GM23338 (cell line): ENCODE measurements at regions not wholly inside any gene's neighbourhood (a gene's known extent, or its start where the extent isn't known, plus 50 kb on each side); places are given as distances from the start of the nearest gene placed in this dataset.
"Not testable (repeated sequence)": the region's sequence is repeated elsewhere in the genome, so short reads cannot be mapped to it uniquely, and the experiment has no call there.

Experiments
- ATAC-seq: fragments of 200-7000 bp; cut with Tn5 transposase; 3 replicates; pipeline ENCODE4 v1.9.1; 2020
- DNase-seq: peaks from one replicate; pipeline ENCODE4 v3.0.0-alpha.2; 2015; ENCODE audit warnings: low spot score
- H2AFZ ChIP-seq: fragments of 200-600 bp; sonication (generic); 2 replicates; pipeline ENCODE4 v1.8.0; 2016; ENCODE audit warnings: antibody characterized with exemption, mild to moderate bottlenecking, moderate library complexity
- H3F3A ChIP-seq: fragments of 200-600 bp; sonication (generic); replicated peaks from 2 replicates; pipeline ENCODE4 v1.8.0; 2017; ENCODE audit warnings: antibody characterized with exemption, mixed run types, low read depth
- H3K27ac ChIP-seq: fragments of 200-600 bp; sonication (generic); 2 replicates; pipeline ENCODE4 v1.6.1; 2016; ENCODE audit warnings: low read depth
- H3K27me3 ChIP-seq: fragments of 200-600 bp; sonication (generic); 2 replicates; pipeline ENCODE4 v1.8.0; 2016; ENCODE audit warnings: mild to moderate bottlenecking, mixed run types, moderate library complexity; ENCODE audit not compliant: insufficient read depth
- H3K36me3 ChIP-seq: fragments of 200-600 bp; sonication (generic); 2 replicates; pipeline ENCODE4 v1.8.0; 2016; ENCODE audit warnings: mild to moderate bottlenecking; ENCODE audit not compliant: insufficient read depth
- H3K4me1 ChIP-seq: fragments of 200-600 bp; sonication (generic); 2 replicates; pipeline ENCODE4 v1.8.0; 2016; ENCODE audit warnings: mild to moderate bottlenecking, moderate library complexity; ENCODE audit not compliant: insufficient read depth
- H3K4me2 ChIP-seq: fragments of 200-600 bp; sonication (generic); 2 replicates; pipeline ENCODE4 v1.7.1; 2017; ENCODE audit warnings: mixed run types
- H3K4me3 ChIP-seq: fragments of 200-600 bp; sonication (generic); 2 replicates; pipeline ENCODE4 v1.6.1; 2016; ENCODE audit warnings: mixed run types
- H3K79me2 ChIP-seq: fragments of 200-600 bp; sonication (generic); replicated peaks from 2 replicates; pipeline ENCODE4 v1.8.0; 2017; ENCODE audit warnings: mild to moderate bottlenecking; ENCODE audit not compliant: insufficient read depth
- H3K9me2 ChIP-seq: fragments of 200-600 bp; sonication (generic); 2 replicates; pipeline ENCODE4 v1.8.0; 2017; ENCODE audit not compliant: insufficient read depth
- H4K20me1 ChIP-seq: fragments of 200-600 bp; sonication (generic); replicated peaks from 2 replicates; pipeline ENCODE4 v1.8.0; 2017; ENCODE audit warnings: mild to moderate bottlenecking; ENCODE audit not compliant: insufficient read depth
- H3K27ac Mint-ChIP-seq: 2 replicates; pipeline ENCODE4 v1.8.0; 2020; ENCODE audit warnings: inconsistent platforms, mild to moderate bottlenecking, moderate library complexity, mixed read lengths
- H3K27me3 Mint-ChIP-seq: 3 replicates; pipeline ENCODE4 v1.8.0; 2022; ENCODE audit warnings: low read depth, mild to moderate bottlenecking, moderate library complexity, mixed read lengths, inconsistent platforms; ENCODE audit not compliant: insufficient read depth, poor library complexity
- H3K36me3 Mint-ChIP-seq: 3 replicates; pipeline ENCODE4 v1.8.0; 2021; ENCODE audit warnings: low read depth, mild to moderate bottlenecking, inconsistent platforms, moderate library complexity, mixed read lengths
- H3K4me1 Mint-ChIP-seq: 3 replicates; pipeline ENCODE4 v1.8.0; 2020; ENCODE audit warnings: mild to moderate bottlenecking, inconsistent platforms, mixed read lengths
- H3K4me3 Mint-ChIP-seq: 3 replicates; pipeline ENCODE4 v1.8.0; 2021; ENCODE audit warnings: moderate library complexity, mild to moderate bottlenecking, inconsistent platforms, mixed read lengths
- H3K9me3 Mint-ChIP-seq: 3 replicates; pipeline ENCODE4 v1.8.0; 2020; ENCODE audit warnings: moderate library complexity, mild to moderate bottlenecking, inconsistent platforms, mixed read lengths
- CREB1 ChIP-seq: fragments of 250-450 bp; sonication (Bioruptor Pico); IDR thresholded peaks from 2 replicates; pipeline ENCODE4 v1.5.0; 2020; ENCODE audit warnings: low read depth, mild to moderate bottlenecking, moderate library complexity
- EZH2phosphoT487 ChIP-seq: fragments of 200-600 bp; sonication (generic); IDR thresholded peaks from one replicate; pipeline ENCODE4 v1.8.1; 2018; ENCODE audit warnings: antibody characterized with exemption; ENCODE audit not compliant: unreplicated experiment
- JUNB ChIP-seq: IDR thresholded peaks from one replicate; pipeline ENCODE4 v1.6.1; 2016; ENCODE audit warnings: antibody characterized with exemption; ENCODE audit not compliant: unreplicated experiment
- POLR2AphosphoS5 ChIP-seq: IDR thresholded peaks from 2 replicates; pipeline ENCODE4 v1.6.1; 2016; ENCODE audit warnings: antibody characterized with exemption, low read depth
- REST ChIP-seq: IDR thresholded peaks from one replicate; pipeline ENCODE4 v1.6.1; 2018; ENCODE audit warnings: antibody characterized with exemption; ENCODE audit not compliant: unreplicated experiment
- STAT1 ChIP-seq: IDR thresholded peaks from one replicate; pipeline ENCODE4 v1.6.1; 2016; ENCODE audit warnings: antibody characterized with exemption; ENCODE audit not compliant: unreplicated experiment
- ZNF114 ChIP-seq: fragments of 250-450 bp; sonication (Bioruptor Pico); IDR thresholded peaks from 2 replicates; pipeline ENCODE4 v1.5.0; 2020; ENCODE audit warnings: mild to moderate bottlenecking, moderate library complexity
- ZNF331 ChIP-seq: fragments of 250-450 bp; sonication (Bioruptor Pico); IDR thresholded peaks from 2 replicates; pipeline ENCODE4 v1.5.0; 2020; ENCODE audit warnings: low read depth, mild to moderate bottlenecking, moderate library complexity
- ZNF462 ChIP-seq: fragments of 250-450 bp; sonication (Bioruptor Pico); IDR thresholded peaks from 2 replicates; pipeline ENCODE4 v1.5.0; 2020; ENCODE audit warnings: mild to moderate bottlenecking, moderate library complexity

- no peak for ATAC-seq
- peaks cover 10% of the 10 kb centered on the region for H3K9me2 ChIP-seq
- peak overlapping the region; percentile 78 for H2AFZ ChIP-seq
- Mint-ChIP-seq H3K9me3 (no peaks in the 10 kb centered on the region), H3K4me1 (peaks cover 34% of the 10 kb centered on the region), H3K27me3 (peaks cover 2% of the 10 kb centered on the region), H3K4me3 (no peak overlapping the region), H3K36me3 (no peaks in the 10 kb centered on the region; the same call in 2 of the 3 replicates), H3K27ac (no peak overlapping the region)
- peaks cover 19% of the 10 kb centered on the region for H3K4me1 ChIP-seq
- H3K36me3 ChIP-seq: no peaks in the 10 kb centered on the region
- no peaks in the 10 kb centered on the region for H3F3A ChIP-seq
- H3K4me2 ChIP-seq: no peak overlapping the region
- no peak for TF ChIP-seq ZNF331 (CRISPR knock-in tag)
- no peaks in the 10 kb centered on the region for H4K20me1 ChIP-seq
- no peaks in the 10 kb centered on the region for H3K27me3 ChIP-seq
- no peak overlapping the region for H3K4me3 ChIP-seq
- no peak for DNase-seq
- no peak overlapping the region for H3K27ac ChIP-seq
- no peaks in the 10 kb centered on the region for H3K79me2 ChIP-seq
Observed at GRCh38 chr3:86378829-86379228, 612.1 kb downstream of the VGLL3 start.

- not testable (repeated sequence) for H2AFZ ChIP-seq, H3K4me3 Mint-ChIP-seq, H3F3A ChIP-seq, H3K4me3 ChIP-seq, H3K9me3 Mint-ChIP-seq, H3K4me2 ChIP-seq, H3K36me3 Mint-ChIP-seq, ATAC-seq, H3K27ac Mint-ChIP-seq, H3K27ac ChIP-seq, H3K27me3 Mint-ChIP-seq, H3K27me3 ChIP-seq, H3K79me2 ChIP-seq, H4K20me1 ChIP-seq, DNase-seq, H3K36me3 ChIP-seq, H3K9me2 ChIP-seq
- peaks cover 15% of the 10 kb centered on the region for H3K4me1 ChIP-seq
- peaks cover 17% of the 10 kb centered on the region for H3K4me1 Mint-ChIP-seq
Observed at GRCh38 chr3:86335566-86335965, 655.4 kb downstream of the VGLL3 start.

- no peak overlapping the region for H3K4me3 ChIP-seq
- ATAC-seq: no peak
- H3K27me3 Mint-ChIP-seq: peaks cover 2% of the 10 kb centered on the region
- no peaks in the 10 kb centered on the region for H3K9me3 Mint-ChIP-seq
- H4K20me1 ChIP-seq: no peaks in the 10 kb centered on the region
- H3K4me1 ChIP-seq: peaks cover 7% of the 10 kb centered on the region; the same call in 1 of the 2 replicates
- H3K9me2 ChIP-seq: no peaks in the 10 kb centered on the region
- no peaks in the 10 kb centered on the region for H3K79me2 ChIP-seq
- H3K27ac Mint-ChIP-seq: no peak overlapping the region
- no peaks in the 10 kb centered on the region for H3K36me3 Mint-ChIP-seq
- H3K4me1 Mint-ChIP-seq: peaks cover 7% of the 10 kb centered on the region
- no peak for DNase-seq
- H3K36me3 ChIP-seq: no peaks in the 10 kb centered on the region
- no peak overlapping the region for H3K4me3 Mint-ChIP-seq
- H3K27me3 ChIP-seq: no peaks in the 10 kb centered on the region
- H3F3A ChIP-seq: no peaks in the 10 kb centered on the region
- H2AFZ ChIP-seq: no peak overlapping the region
- H3K27ac ChIP-seq: no peak overlapping the region
- H3K4me2 ChIP-seq: no peak overlapping the region
- no peak for TF ChIP-seq EZH2phosphoT487
- no peak for TF ChIP-seq JUNB
- no peak for TF ChIP-seq REST
- no peak for TF ChIP-seq POLR2AphosphoS5
- no peak for TF ChIP-seq STAT1
- no peak for TF ChIP-seq ZNF114 (CRISPR knock-in tag)
- TF ChIP-seq ZNF331 (CRISPR knock-in tag): no peak
- no peak for TF ChIP-seq CREB1 (CRISPR knock-in tag)
- no peak for TF ChIP-seq ZNF462
Observed at GRCh38 chr3:86333636-86334035, 657.3 kb downstream of the VGLL3 start.
